Mononuclear cell (primary cell): ENCODE measurements at regions not wholly inside any gene's neighbourhood (a gene's known extent, or its start where the extent isn't known, plus 50 kb on each side); places are given as distances from the start of the nearest gene placed in this dataset.

Experiments used
- H3K27me3 ChIP-seq: 2 replicates; pipeline ENCODE4 v1.6.0; 2011; ENCODE audit warnings: low read length, control low read depth; ENCODE audit not compliant: insufficient read depth
- H3K4me1 ChIP-seq: 2 replicates; pipeline ENCODE4 v1.5.1; 2011; ENCODE audit warnings: mild to moderate bottlenecking, low read length, control low read depth; ENCODE audit not compliant: insufficient read depth
- H3K4me3 ChIP-seq: 2 replicates; pipeline ENCODE4 v1.5.1; 2011; ENCODE audit warnings: mild to moderate bottlenecking, low read length, moderate library complexity
- H3K9me3 ChIP-seq: 2 replicates; pipeline ENCODE4 v1.5.1; 2011; ENCODE audit warnings: low read depth, mild to moderate bottlenecking, control low read depth, low read length

GRCh38 chr15:31238906-31239305, 87.7 kb upstream of the KLF13 start:
- Histone ChIP-seq H3K4me1 (peaks cover 54% of the 10 kb centered on the region), H3K9me3 (no peaks in the 10 kb centered on the region), H3K27me3 (no peaks in the 10 kb centered on the region), H3K4me3 (no peak overlapping the region)

- H3K9me3 ChIP-seq: no peaks in the 10 kb centered on the region
- no peak overlapping the region for H3K4me3 ChIP-seq
- H3K27me3 ChIP-seq: no peaks in the 10 kb centered on the region
These were observed 87.2 kb upstream of the KLF13 start for GRCh38 chr15:31239409-31239808.

GRCh38 chr15:31241888-31242522, 84.6 kb upstream of the KLF13 start:
- Histone ChIP-seq H3K27me3 (no peaks in the 10 kb centered on the region), H3K4me3 (no peak overlapping the region), H3K9me3 (no peaks in the 10 kb centered on the region), H3K4me1 (peaks cover 33% of the 10 kb centered on the region)

More at GRCh38 chr15:31239409-31239808, 87.2 kb upstream of the KLF13 start:
- H3K4me1 ChIP-seq: peaks cover 54% of the 10 kb centered on the region

GRCh38 chr15:31243895-31244294, 82.7 kb upstream of the KLF13 start:
- Histone ChIP-seq H3K4me3 (no peak overlapping the region), H3K4me1 (peaks cover 22% of the 10 kb centered on the region), H3K9me3 (no peaks in the 10 kb centered on the region), H3K27me3 (no peaks in the 10 kb centered on the region)

- peaks cover 14% of the 10 kb centered on the region for H3K4me1 ChIP-seq
- no peaks in the 10 kb centered on the region for H3K27me3 ChIP-seq
- H3K9me3 ChIP-seq: no peaks in the 10 kb centered on the region
- H3K4me3 ChIP-seq: no peak overlapping the region
These were observed 81.4 kb upstream of the KLF13 start for GRCh38 chr15:31245135-31245689.

- no peak overlapping the region for H3K4me3 ChIP-seq
- no peaks in the 10 kb centered on the region for H3K27me3 ChIP-seq
- H3K4me1 ChIP-seq: peaks cover 14% of the 10 kb centered on the region
- no peaks in the 10 kb centered on the region for H3K9me3 ChIP-seq
These were observed 80.9 kb upstream of the KLF13 start for GRCh38 chr15:31245756-31246155.

- Histone ChIP-seq H3K4me3 (no peak overlapping the region), H3K27me3 (no peaks in the 10 kb centered on the region), H3K9me3 (no peaks in the 10 kb centered on the region), H3K4me1 (peaks cover under 1% of the 10 kb centered on the region)
These were observed 79.2 kb upstream of the KLF13 start for GRCh38 chr15:31247404-31247803.

GRCh38 chr15:31248263-31248662, 78.4 kb upstream of the KLF13 start:
- no peaks in the 10 kb centered on the region for H3K4me1 ChIP-seq
- no peaks in the 10 kb centered on the region for H3K27me3 ChIP-seq
- no peaks in the 10 kb centered on the region for H3K9me3 ChIP-seq
- no peak overlapping the region for H3K4me3 ChIP-seq

- Histone ChIP-seq H3K27me3 (no peaks in the 10 kb centered on the region), H3K4me3 (no peak overlapping the region), H3K4me1 (no peaks in the 10 kb centered on the region), H3K9me3 (no peaks in the 10 kb centered on the region)
These were observed 77.7 kb upstream of the KLF13 start for GRCh38 chr15:31248951-31249350.

- Histone ChIP-seq H3K4me3 (no peak overlapping the region), H3K4me1 (peaks cover 10% of the 10 kb centered on the region), H3K9me3 (no peaks in the 10 kb centered on the region), H3K27me3 (no peaks in the 10 kb centered on the region)
These were observed 76.6 kb upstream of the KLF13 start for GRCh38 chr15:31250033-31250432.

GRCh38 chr15:31251165-31251564, 75.5 kb upstream of the KLF13 start:
- no peaks in the 10 kb centered on the region for H3K9me3 ChIP-seq
- no peak overlapping the region for H3K4me3 ChIP-seq
- H3K27me3 ChIP-seq: no peaks in the 10 kb centered on the region
- peaks cover 21% of the 10 kb centered on the region for H3K4me1 ChIP-seq

GRCh38 chr15:31252171-31252785, 74.4 kb upstream of the KLF13 start:
- Histone ChIP-seq H3K27me3 (no peaks in the 10 kb centered on the region), H3K9me3 (no peaks in the 10 kb centered on the region), H3K4me3 (no peak overlapping the region), H3K4me1 (peaks cover 32% of the 10 kb centered on the region)

GRCh38 chr15:31254431-31255175, 72.0 kb upstream of the KLF13 start:
- Histone ChIP-seq H3K27me3 (no peaks in the 10 kb centered on the region), H3K4me3 (no peak overlapping the region), H3K4me1 (peaks cover 42% of the 10 kb centered on the region), H3K9me3 (no peaks in the 10 kb centered on the region)

- no peaks in the 10 kb centered on the region for H3K9me3 ChIP-seq
- no peaks in the 10 kb centered on the region for H3K27me3 ChIP-seq
- H3K4me3 ChIP-seq: no peak overlapping the region
- peaks cover 46% of the 10 kb centered on the region for H3K4me1 ChIP-seq
These were observed 71.5 kb upstream of the KLF13 start for GRCh38 chr15:31255176-31255510.

- peaks cover 53% of the 10 kb centered on the region for H3K4me1 ChIP-seq
- H3K27me3 ChIP-seq: no peaks in the 10 kb centered on the region
- no peaks in the 10 kb centered on the region for H3K9me3 ChIP-seq
- H3K4me3 ChIP-seq: no peak overlapping the region
These were observed 70.8 kb upstream of the KLF13 start for GRCh38 chr15:31255732-31256377.
